Lower leg skin (tissue), 3 donors: ENCODE measurements at regions not wholly inside any gene's neighbourhood (a gene's known extent, or its start where the extent isn't known, plus 50 kb on each side); places are given as distances from the start of the nearest gene placed in this dataset.

ENCODE experiments used
- POLR2A ChIP-seq, 2 donors: fragments of 450-650 bp; IDR thresholded peaks; one replicate each; pipeline ENCODE4 v1.6.1; 2016 to 2017; ENCODE audit warnings: antibody characterized with exemption in 2 of 2, mild to moderate bottlenecking in 1 of 2, moderate library complexity in 1 of 2
- TF ChIP-seq, protein P1 (sequence below), 3 donors: fragments of 450-650 bp; IDR thresholded peaks; one replicate each; pipeline ENCODE4 v1.5.1; 2016; ENCODE audit warnings: antibody characterized with exemption in 3 of 3, mild to moderate bottlenecking in 3 of 3, moderate library complexity in 2 of 3

DNA sequence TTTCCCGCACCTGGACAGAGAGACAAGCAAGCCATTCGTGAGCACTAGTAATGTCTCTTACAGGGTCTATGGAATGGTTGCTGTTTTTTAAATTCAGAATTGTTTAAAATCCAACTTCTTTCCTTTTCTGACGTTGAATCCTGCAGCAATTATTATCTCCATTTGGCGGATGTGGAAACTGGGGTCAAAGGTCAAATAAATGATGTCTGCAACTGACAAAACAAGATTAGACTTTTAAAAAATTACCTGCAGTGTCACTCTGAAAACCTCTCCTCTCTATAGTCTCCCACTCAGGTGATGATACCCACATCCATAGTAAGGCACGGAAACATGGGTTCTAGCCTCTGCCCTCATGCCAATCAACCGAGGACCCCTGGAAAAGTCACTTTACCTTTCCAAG is 142.7 kb upstream of the SMIM23 start:
- TF ChIP-seq, protein P1, sequence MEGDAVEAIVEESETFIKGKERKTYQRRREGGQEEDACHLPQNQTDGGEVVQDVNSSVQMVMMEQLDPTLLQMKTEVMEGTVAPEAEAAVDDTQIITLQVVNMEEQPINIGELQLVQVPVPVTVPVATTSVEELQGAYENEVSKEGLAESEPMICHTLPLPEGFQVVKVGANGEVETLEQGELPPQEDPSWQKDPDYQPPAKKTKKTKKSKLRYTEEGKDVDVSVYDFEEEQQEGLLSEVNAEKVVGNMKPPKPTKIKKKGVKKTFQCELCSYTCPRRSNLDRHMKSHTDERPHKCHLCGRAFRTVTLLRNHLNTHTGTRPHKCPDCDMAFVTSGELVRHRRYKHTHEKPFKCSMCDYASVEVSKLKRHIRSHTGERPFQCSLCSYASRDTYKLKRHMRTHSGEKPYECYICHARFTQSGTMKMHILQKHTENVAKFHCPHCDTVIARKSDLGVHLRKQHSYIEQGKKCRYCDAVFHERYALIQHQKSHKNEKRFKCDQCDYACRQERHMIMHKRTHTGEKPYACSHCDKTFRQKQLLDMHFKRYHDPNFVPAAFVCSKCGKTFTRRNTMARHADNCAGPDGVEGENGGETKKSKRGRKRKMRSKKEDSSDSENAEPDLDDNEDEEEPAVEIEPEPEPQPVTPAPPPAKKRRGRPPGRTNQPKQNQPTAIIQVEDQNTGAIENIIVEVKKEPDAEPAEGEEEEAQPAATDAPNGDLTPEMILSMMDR (IDR thresholded peaks at IDR 0.05): no peak
- TF ChIP-seq POLR2A (IDR thresholded peaks at IDR 0.05): no peak
